ENCODE measurements at regions not wholly inside any gene's neighbourhood (a gene's known extent, or its start where the extent isn't known, plus 50 kb on each side); places are given as distances from the start of the nearest gene placed in this dataset.

DNA sequence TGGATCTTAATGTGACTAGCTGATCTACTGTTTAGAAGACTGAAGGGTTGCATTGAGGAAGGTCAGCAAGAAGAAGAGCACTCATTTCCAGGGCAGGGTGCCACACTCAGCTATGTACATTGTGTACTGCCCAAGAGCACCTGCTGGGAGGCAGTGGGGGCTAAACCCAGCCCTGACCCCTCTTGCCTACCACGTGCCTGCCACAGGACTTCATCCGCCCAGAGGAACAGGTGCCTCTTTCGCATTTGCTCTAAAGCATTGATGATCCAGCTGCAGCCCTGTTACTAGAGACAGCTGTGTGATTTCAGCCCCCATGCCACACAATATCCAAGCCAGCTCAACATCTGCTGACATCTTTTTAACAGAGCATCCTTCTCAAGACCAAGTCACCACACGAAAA lies 341.8 kb downstream of the LMX1A start:
- FAIRE-seq, result no peak

DNA sequence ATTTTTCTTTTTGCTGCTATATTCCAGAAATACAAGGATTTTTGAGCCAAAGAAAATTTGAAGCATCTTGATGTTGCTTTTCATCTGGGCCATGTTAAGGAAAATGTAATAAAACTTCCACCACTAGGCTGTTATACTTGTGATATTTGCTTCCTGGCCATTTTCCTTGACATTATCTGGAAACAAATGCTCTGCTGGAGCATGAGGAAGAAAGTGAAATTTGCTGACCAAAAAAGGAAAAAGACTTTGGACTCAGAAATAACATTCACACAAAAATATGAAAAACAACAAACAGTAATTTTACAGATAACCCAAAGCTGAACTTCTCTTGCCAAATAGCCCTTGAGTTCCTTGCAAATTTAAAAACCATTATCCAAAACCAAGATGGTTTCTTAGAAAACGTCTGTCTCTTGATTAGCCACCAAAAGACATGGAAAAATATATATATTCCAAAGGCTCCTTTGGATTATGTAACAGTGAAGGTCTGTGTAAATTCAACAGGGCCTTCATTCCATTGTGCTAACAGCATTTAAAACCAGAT lies 344.5 kb downstream of the LMX1A start:
- no peak for FAIRE-seq

DNA sequence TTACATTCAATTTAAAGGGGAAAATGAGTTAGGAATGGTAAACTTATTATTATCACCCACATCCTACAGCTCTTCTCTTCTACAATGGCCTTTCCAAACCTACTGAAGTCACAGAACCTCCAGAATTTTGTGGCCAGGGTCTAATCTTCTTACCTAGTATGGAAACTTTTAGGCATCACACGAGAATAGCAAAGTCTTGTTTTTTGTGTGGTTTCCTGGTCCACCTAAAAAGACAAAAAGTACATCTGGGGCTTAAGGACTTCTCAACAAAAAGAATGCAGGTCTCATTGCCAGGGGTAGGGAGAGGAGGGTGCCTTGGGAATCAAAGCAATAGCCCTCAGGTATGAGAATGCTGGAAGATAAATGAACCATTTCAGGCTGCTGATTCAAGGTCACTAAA lies 345.3 kb downstream of the LMX1A start:
- no peak for FAIRE-seq

DNA sequence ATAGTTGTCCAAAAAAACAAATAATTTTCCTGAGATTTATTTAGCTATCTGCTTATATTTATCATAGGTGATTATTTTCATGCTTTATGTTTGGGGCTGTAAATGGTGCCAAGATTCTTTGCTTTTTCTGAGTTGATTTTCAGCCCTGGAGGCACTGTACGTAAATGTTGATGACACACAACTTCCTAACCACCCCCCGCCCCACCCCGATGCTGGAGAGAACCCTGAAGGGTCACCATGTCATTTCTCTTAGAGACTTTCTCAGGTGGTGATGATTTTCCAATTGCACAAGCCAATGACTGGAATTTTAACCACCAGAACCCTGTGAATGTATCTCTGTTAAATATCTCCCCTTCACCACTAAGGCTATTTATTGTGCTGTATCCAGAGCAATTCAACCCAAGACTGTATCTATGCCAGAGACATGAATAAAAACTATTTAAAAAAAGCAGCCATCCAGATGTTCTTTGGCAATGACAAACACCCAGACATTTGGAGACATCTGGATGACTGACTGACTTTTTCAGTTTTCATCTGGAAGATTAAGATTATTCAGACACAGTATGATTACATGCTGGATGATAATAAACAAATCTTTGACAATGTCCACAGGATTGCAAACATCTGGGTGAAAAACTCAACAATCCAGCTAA lies 346.0 kb downstream of the LMX1A start:
- FAIRE-seq, result no peak

DNA sequence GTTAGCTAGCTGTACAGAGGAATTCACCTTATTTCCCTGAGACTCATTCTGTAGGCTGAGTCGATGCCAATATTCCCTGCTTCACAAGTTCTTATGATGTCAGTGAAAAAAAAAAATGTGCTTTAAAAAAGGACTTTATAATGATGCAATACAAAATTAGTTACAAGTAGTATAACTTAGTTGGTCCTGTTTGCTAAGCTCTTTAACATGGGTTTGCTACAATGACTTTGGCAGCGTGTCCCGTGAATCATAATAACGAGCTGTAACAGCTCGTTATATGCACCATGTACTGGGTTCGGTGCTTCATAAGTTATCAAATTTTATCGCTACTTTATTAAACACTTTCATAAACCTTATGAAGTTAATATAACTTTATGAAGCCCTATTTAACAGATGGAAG lies 349.7 kb downstream of the LMX1A start:
- FAIRE-seq, result no peak

DNA sequence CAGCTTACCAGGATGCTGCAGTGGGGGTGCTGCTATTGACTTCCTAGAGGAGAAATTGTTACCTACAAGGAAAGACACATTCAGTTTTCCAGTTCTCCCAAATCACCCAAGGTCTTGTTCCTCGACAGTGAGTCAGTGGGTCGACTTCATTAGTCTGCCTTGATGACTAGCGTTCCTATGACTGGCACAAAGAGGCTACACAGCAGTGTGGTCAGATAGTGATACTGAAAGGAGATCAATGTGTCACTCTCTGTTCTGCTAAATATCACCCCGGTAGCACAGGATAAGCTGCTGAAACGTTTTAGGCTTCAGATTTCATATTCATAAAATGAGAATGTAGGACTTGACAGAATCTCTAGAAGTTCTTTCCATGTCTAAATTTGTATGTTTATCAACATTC lies 357.4 kb downstream of the LMX1A start:
- FAIRE-seq, result no peak

DNA sequence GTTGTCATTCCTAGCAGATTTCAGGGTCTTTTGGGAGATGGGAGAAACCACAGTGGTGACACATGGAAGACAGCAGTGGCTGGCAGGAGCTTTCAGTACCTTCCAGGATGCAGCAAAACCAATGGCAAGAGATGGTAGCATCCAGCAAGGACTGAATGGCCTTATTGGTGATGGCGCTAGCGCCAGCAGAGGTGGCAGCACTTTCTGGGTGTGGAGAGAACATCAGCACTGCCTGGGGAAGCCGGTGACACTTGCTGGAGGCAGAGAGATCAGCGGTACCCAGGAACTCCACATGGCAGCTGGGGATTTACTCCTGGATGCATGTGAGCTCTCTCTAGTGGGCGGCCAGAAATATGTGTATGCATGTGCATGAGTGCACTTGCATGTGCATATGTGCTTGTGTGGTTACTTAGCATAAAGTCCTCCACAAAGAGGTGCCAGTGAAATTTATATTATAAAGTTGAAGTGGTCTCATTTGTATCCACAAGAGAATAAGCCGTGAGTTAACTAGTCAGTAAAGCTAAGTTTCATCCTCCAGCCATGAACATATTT lies 364.7 kb downstream of the LMX1A start:
- FAIRE-seq, result no peak

DNA sequence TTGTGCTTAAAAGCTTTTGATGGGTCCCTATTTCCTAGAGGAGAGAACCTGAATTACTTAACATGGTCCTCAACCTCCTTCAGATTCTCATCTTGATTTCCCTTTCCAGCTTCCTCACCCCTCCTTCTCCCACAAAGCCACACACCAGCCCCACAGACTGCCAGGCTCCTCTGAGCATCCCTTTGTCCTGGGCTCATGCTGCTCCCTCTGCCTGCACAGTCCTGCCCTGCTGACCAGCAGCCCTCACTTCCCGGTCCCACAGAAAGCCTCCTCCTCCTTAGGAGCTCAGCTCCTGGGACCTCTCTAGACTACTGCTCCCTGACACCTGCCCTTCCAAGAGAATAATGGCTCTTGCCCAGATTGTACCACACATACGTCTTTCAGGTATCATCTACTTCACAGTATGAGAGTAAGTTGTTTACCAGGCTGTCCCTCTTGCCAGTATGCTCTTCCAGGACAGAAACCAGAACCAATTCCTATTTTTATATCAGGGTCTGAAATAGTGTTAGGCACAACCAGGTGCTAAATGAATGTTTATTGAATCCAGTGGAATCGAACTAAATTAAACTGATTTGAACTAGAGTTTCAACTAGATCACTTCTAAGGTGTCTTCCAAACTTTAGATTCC lies 373.4 kb downstream of the LMX1A start:
- FAIRE-seq, result no peak

DNA sequence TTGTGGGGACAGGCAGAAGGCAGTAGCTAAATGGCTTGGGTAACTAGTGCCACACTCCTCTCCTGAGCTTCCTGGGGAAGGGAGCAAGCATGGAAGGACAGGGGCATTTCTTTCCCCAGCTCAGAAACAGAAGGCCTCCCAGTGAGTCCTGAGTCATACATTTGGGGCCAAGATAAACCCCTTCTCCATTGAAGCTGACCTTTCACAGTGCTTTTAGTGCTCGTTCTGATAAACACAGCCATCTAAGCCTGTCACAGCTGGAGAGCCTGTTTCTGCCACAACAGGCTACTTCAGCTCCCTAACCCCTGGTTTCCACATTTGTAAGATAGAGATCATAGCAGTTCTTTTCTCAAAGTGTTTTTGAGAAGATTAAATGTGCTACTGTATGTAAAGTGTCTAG lies 374.0 kb downstream of the LMX1A start:
- FAIRE-seq, result no peak

DNA sequence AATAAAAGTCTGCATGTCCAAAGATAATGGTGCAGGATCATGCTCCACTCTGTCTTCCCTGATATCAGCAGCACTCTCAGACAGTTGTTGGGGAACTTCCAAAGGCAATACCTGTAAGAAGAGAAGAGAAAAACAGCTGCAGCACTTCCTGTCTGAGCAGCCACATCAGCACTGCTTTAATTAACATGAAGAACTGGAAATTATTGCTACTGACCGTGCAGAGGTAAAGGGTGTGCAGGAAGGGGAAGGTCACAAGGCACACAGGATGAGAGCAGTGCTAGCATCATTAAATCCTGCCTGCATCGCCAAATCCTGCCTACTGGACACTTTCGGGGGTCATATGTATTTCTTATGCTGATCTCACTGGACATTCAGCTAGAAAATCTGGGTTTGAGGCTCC lies 379.0 kb downstream of the LMX1A start:
- no peak for FAIRE-seq

DNA sequence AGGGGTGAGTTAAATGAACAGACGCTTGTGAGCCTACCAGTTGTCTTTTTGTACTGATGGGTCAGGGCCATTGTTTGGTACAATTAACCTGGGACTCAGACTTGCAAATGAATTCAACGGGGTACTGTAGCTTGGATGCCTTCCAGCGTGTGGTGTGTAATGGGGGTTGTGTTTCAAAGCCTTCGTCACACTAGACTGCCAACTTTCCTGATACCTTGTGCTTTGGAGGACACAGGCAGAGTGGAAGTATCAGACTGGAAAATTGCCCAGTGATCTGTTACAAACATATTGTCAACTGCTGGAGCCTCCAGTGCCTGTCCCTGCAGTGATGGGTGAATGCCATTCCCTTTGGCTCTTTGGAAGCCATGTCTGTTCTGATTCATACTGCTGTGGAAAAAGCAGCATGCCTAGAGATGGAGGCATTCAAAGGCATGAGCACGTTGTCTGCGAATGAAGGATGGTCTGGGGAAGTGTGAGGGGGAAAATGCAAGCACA lies 384.5 kb downstream of the LMX1A start:
- FAIRE-seq, result no peak

DNA sequence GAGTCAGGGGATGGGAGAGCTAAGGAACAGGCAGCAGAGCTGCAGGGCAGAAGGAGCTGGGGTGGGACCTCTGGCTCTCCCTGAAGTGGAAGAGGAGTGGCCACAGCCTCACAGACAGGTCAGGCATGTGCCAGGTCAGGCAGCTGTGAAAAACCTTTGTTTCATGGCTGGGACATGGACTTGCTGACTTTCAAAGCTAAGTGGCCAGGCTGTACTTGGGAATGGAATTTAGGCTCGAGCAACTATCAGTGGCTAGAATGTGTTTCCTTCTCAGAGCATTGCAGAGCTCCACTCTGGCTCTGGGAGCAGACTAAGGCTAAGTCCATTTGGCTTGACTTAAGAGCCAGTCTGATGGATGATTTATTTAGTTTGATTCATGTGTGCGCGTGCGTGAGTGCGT lies 385.1 kb downstream of the LMX1A start:
- FAIRE-seq, result no peak

DNA sequence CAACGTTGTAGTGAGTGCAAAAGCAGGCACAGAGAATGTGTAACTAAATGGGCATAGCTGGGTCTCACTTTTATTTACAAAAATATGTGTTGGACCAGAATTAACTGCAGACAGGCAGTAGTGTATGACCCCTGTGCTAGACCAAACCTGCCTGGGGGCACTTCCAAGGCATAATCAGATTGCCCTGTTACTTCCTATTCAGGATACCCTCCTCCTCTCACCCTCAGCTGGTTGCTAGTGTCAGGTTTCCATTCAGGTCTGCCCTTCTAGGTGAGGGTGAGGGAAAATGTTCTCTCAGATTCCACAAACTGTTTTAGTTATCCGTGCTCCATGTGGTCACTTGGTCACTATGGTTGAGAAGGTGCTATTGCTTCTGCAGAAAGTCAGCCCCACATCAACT lies 387.3 kb downstream of the LMX1A start:
- no peak for FAIRE-seq

DNA sequence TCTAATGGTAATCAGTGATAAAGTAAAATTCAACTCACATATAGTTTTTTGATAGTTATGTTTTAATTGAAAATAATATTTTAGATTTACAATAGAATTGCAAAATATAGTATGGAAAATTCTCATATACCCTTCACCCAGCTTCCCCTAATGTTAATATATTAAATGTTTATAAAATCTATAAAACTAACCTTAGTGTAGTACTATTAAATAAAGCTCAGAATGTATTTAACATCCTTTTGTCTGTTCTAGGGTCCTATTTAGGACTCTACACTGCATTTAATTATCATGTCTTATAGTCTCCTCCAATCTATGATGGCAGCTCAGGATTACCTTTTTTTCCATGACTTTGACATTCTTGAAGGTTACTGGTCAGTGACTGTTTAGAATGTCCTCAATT lies 389.2 kb downstream of the LMX1A start:
- no peak for FAIRE-seq

DNA sequence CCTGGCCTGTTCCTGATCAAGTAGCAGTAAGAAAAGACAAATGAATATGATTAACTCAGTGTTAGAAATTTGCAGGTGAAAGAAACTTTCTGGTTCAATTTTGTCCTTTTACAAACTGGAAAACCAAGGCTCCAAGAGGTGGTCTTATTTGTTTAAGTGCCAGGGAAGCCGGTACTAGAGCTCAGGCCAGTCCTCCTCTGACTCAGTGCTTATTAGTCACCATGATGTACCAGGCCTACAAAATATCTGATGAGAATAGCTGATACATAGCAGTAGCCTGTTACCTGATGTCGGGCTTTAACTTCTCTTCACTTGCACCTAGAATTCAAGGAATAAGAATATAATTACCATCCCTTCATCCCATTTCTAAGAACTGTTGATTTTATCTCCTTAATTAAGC lies 394.8 kb downstream of the LMX1A start:
- no peak for FAIRE-seq

DNA sequence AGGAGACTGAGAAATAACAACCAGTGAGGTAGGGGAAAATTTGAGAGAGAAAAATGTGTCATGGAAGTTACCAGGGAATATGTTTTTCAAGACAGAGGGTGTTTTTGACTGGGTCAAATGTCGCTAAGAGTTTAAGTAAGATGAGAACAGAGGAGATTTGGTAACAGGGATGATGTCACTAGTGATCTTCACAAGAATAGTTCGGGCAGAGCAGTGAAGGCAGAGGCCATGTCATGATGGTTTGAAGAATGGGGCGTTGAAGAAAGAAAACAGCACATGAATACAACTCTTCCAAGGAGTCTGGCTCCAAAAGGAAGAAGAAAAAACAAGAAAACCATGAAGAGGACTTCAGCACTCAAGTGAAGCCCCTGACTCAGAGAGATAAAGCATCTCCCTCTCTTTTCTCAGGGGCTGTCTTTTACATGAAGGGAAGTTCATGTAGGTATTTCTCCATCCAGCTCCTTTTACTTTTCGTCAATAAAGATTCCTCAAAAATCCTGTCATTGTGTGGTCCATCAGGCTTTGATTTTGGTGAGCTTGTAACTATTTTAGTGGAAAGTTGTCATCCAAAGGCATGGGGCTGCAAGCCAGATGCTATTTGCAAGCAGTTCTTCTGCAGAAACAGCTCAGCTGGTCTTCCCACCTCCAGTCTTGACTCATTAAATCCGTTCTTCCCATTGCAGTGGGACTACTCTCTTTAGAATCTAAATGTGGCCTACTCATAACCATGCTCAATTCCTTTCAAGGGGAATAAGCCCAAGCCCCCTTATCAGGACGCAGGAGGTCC lies 397.3 kb downstream of the LMX1A start:
- FAIRE-seq, result no peak

DNA sequence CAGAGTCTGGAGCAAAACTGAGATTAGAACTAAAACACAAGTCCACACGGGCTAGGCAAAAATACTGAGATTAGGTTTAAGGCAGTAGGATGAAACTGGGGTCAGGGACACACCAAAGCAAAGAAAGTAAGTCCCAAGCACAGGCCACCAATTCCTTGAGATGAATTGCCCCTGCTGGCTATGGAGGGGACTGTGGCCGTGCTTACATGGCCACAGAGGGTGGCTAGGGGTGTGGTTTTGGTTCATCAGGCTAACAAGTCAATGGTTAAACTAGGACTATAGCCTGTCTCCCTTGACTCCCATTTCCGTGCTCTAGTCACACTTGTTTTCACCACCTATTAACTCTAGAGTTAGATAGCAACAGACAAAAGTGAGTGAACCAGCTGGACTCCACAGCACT lies 394.8 kb downstream of the PBX1 start:
- no peak for FAIRE-seq

DNA sequence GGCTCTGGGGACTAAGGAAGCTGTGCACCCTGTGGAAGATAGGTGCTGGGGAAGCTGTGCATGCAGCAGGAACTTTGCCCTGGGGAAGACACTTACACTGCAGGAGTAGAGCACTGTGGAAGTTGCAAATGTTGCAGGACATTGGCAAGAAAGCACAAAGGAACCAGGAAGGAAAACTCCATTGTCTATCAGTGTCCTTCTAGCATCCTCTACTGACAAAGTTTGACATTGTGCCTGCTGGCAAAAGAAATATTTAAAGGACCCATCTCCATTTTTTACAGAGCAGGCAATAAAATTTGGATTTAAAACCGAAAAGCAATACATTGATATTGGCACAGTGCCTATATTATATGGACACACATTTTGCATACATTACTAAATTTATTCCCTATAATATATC lies 394.1 kb downstream of the PBX1 start:
- FAIRE-seq, result no peak

DNA sequence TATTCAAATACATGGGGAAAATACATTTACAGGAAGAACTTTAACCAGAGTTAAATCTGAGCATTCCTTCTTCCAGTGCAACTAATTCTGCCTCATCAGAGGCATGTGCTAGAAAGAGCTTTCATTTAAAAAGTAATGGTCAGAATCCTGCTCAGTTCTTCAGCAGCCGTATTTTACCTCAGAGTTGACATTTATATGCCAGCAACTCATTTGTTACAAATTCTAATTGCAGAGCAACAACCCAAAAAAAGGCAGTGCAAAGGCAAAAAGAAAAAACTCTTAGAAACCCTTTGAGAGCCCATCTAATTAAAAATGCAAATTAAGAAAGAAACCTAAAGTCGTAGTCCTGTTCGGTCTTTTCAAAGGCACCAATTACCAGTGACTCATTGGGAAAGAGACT lies 392.5 kb downstream of the PBX1 start:
- FAIRE-seq, result no peak

DNA sequence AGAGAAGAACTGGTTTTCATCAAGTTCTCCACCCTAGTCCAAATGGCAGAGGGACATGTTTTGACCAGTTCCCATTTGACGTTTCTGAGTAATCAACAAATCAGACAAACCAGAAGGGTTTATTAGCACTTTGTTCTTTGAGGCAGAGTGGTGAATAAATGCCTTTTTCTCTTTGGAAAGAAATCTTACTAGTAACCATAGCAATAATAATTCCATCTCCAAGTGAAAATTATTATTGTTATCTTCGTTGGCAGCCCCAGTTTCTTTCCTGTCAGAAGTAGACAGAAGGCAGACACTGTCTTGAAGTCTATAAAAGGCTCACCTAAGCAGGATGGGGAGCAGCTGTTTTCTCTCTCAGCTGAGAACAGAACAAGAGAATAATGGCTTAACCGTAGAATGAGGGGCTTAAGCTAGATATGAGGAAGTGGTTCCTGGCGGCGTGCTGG lies 391.6 kb downstream of the PBX1 start:
- FAIRE-seq, result no peak

DNA sequence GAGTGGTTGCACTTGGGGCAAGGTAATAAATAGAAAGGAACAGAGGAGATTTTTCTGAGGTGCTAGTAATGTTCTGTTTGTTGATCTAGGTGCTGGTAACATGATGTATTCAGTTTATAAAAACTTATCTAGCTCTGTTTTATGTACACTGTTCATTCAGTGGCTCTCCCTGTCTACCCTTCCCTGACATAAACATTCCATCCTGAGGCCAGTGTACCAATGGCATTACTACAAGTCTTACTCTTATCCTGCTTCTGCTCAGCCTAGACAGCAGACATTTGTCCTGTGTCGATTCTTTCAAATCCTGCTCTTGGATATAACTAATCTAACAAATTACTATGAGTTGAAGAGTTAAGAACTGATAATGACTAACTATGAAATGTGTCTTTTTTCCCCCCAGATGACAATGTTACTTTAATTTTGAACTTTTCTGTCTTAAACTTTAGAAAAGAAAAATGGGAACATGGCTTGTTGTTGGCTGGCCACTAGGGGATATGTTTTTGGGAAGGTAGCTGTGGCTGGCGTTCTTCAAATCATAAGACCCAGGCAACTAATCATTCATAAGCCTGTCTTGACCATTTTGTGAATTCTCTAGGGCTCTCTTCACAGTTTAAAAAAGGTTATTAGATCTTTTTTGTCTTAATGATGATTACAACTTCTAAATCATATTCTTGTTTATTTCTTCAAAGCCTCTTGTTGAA lies 390.9 kb downstream of the PBX1 start:
- no peak for FAIRE-seq

DNA sequence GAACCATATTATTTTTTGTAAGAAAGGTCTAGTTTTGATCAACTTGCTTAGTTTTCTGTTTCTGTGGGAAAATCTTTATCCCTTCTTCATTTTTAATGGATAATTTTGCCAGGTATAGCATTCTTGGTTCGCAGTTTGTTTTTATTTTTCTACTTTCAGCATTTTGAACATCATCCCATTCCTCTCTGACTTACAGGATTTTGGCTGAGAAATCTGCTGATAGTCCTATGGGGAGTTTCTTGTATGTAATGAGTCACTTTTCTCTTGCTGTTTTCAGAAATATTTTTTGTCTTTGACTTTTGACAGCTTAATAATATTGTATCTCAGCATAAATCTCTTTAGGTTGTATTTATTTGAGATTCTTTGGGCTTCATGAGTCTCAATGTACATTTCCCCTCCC lies 389.1 kb downstream of the PBX1 start:
- no peak for FAIRE-seq

DNA sequence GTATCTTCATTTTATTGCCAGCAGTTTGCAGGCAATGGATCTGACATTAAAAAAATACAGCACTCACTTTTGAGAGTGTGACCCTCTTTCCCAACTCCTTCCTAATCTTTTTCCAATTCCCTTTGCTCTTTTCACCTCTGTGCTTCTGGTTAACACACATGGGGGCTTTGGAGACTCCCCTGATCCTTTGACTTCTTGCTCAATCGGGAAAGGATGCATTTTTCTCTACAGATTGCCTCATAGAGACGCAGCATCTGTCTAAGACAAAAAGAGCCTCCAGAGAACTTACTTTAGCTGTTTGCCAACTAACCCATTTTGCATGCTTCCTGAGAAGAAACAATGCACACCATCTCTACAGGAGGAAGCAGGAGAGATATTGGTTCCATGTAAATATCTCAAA lies 378.3 kb downstream of the PBX1 start:
- FAIRE-seq, result no peak
